Activated naive CD4-positive, alpha-beta T cell treated with Interleukin-2 at 50 U/mL for 16 hours (primary cell): ENCODE measurements at regions not wholly inside any gene's neighbourhood (a gene's known extent, or its start where the extent isn't known, plus 50 kb on each side); places are given as distances from the start of the nearest gene placed in this dataset.

Source experiments
- DNase-seq: peaks from one replicate; pipeline ENCODE4 v3.0.0-alpha.2; 2020

DNA sequence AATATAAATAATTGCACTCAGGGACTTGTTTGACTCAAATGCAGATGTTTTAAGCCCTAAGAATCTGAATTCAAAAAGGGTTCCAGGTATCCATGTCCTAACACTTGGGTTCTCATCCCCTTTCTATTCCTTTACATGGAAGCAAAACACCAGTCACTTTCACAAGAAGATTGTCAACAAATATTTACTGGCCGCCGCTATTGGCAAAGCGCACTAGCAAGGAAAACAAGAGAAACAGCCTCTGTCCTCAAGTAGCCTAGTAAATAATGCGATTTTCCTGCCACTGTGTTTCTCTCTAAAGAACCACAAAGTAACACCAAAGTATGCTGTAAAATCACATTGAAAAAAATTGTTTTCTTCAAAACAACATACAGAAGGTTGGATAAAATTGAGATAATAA lies 66.7 kb upstream of the EZH2 start:
- no peak for DNase-seq

DNA sequence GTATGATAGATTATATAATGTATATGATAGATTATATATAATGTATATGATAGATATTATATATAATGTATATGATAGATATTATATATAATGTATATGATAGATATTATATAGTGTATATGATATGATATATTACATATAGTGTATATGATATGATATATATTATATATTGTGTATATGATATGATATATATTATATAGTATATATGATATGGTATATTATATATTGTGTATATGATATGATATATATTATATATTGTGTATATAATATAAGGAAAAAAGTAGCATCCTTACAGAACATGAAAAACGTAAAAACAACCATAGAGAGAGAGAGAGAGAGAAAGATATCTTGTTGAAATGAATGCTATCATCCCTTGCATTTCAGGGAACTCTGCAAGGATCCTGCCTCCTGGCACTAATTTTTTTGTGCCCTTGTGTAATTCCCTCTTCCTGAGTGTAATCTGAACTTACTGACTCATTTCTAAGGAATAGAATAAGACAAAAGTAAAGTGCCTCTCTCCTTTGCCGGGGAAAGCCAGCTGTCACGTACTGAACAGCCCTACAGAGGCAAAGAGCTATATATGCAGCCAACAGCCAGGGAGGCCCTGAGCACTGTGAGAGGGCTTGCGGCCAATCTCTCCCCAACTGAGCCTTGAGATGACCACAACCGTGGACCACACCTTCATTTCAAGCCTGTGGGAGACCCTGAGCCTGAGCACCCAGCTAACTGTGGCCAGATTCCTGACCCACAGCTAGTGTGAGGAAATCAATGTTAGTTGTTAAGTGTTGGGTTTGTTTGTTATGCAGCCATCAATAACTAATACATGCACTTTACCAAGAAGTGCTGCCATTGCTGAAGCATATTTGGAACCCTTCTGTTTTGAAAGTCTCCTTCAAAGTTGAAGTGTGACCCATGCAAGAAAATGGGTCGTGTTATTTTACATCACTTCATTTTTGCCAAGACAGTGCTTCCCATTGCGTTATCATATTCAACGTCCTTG lies 61.1 kb upstream of the EZH2 start:
- no peak for DNase-seq

DNA sequence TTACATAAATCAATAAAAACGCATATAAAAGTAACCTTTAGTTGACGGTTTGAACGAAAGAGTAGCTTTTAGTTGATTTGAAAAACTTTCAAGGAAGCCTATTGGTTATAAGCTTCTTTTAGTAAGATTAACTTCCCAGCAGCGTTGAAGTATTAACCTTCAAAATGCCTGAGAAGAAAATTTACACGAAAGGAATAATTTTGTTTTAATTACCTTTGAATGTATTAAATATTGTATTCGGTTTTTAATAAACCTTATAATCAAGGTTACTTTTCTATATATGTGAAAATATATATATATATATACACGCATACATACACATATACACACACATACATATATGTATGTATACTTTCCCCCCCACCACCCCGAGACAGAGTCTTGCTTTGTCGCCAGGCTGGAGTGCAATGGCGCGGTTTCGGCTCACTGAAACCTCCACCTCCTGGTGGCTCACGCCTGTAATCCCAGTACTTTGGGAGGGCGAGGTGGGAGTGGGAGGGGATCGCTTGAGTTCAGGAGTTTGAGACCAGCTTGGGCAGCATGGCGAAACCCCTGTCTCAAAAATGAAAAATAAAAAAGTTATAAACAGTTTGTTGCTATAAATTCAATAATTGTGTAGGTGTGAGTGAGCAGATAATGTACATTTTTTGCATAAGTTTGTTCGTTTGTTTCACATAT lies 57.6 kb upstream of the EZH2 start:
- peak; percentile 75 for DNase-seq

DNA sequence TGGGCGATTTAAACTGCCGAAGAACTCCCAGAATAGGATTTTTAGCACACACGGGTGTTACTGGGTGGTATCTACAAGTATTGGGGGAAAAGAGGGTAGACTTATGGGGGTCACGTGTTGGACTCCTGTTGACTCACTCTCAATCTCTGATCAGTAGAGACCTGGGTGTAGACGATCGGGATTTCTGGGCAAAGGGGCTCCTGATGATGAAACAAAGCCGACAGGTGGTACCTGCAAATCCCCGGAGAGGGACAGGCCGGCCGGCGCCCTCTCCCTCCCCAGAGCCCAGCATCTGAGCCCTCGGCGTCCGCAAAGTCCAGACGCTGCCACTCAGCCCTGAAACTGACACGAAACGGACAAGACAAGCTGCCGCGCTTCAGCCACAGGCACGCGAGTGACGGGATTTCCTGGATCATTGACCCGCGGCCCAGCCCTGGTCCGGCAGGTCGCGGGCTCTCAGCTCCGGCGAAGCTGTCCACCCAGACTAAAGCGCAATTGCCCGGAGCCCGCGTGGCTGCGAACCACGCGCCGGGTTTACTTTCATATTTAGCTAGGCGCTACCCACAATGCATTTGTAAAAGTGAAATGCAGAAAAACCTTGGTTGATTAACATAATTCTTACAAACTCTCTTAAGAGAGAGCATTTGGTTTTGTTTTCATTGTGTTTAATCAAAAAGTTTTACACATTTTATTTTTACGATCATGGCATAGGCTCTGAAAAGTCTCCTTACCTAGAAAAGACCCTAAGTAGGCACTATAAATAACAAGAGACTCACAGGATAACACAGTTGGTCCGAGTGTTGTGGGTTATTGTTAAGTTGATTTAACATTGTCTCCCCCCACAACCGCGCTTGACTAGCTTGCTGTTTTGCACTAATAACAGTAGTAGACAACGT lies 56.9 kb upstream of the EZH2 start:
- peak; percentile 70 for DNase-seq

DNA sequence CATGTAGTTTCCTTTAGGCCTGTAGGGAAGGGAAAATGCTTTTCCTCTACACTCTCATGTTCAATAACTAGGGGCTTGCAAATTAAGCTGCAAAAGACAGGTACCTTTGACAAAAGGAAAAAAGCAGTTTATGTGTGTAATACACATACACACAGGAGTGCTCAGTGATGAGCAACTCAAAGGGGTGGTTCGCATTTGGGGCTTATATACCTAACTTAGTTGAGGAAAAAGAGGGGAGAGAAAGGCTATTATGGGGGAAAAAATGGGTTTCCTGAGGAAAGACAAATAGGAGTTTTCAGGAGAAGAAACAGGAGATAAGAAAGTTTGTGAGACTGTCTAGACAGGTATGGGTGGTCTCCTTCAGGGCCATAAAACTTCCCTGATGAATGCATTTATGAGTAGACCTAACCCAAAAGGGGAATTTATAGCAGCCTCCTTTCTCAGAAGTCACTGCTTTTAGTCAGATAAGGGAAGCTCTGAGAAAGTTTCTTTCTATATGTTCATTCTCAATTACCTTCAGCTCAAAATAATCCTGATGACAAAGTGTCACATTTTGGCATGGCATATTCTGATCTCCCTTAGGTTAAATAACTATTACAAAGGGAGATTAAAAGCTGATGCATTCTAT lies 55.2 kb upstream of the EZH2 start:
- DNase-seq, result no peak

DNA sequence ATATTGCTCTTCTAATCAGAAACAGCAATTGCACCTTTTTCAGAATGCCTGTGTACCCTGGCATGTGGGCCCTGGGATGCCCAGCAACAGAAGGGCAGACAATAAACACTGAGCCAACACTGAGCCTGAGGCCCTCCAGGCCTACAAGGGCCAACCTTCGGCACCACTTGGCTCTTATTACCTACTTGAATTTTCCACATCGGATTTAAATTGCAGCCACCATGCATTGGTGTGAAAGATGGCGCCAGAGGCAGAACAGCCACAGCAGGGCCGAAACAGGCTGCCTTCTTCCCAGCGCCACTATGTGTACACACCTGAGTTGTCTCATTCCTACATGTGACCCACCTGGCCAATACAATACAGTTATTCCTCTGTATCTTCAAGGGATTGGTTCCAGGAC lies 51.4 kb upstream of the EZH2 start:
- no peak for DNase-seq
